PC-3 (cell line): ENCODE measurements at regions not wholly inside any gene's neighbourhood (a gene's known extent, or its start where the extent isn't known, plus 50 kb on each side); places are given as distances from the start of the nearest gene placed in this dataset.

Experiments used
- EZH2 ChIP-seq: fragments of 300-600 bp; sonication (generic); IDR thresholded peaks from one replicate; pipeline ENCODE4 v1.6.1; 2017; ENCODE audit warnings: antibody characterized with exemption, mild to moderate bottlenecking, low read length; ENCODE audit not compliant: unreplicated experiment
- TF ChIP-seq, protein P1 (sequence below): fragments of 300-600 bp; sonication (generic); conservative IDR thresholded peaks from 2 replicates; pipeline ENCODE4 v1.5.1; 2017; ENCODE audit warnings: antibody characterized with exemption, low read depth, mild to moderate bottlenecking, low read length

DNA sequence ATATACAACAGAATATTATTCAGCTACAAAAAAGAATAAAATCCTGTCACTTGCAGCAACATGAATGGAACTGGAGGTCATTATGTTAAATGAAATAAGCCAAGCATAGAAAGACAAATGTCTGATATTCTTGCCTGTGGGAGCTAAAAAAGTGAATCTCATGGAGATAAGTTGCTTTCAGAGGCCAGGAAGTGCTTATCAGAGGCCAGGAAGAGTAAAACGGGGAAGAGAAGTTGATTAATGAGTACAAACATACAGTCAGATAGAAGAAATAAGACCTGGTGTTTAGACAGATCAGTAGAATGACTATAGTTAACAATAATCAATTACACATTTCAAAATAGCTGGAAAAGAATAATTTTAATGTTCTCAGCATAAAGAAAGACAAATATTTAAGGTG lies 54.4 kb upstream of the CPHXL start:
- TF ChIP-seq, protein P1, sequence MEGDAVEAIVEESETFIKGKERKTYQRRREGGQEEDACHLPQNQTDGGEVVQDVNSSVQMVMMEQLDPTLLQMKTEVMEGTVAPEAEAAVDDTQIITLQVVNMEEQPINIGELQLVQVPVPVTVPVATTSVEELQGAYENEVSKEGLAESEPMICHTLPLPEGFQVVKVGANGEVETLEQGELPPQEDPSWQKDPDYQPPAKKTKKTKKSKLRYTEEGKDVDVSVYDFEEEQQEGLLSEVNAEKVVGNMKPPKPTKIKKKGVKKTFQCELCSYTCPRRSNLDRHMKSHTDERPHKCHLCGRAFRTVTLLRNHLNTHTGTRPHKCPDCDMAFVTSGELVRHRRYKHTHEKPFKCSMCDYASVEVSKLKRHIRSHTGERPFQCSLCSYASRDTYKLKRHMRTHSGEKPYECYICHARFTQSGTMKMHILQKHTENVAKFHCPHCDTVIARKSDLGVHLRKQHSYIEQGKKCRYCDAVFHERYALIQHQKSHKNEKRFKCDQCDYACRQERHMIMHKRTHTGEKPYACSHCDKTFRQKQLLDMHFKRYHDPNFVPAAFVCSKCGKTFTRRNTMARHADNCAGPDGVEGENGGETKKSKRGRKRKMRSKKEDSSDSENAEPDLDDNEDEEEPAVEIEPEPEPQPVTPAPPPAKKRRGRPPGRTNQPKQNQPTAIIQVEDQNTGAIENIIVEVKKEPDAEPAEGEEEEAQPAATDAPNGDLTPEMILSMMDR: no peak
- no peak for TF ChIP-seq EZH2
